ENCODE measurements at regions not wholly inside any gene's neighbourhood (a gene's known extent, or its start where the extent isn't known, plus 50 kb on each side); places are given as distances from the start of the nearest gene placed in this dataset.

- TF ChIP-seq, protein P1, sequence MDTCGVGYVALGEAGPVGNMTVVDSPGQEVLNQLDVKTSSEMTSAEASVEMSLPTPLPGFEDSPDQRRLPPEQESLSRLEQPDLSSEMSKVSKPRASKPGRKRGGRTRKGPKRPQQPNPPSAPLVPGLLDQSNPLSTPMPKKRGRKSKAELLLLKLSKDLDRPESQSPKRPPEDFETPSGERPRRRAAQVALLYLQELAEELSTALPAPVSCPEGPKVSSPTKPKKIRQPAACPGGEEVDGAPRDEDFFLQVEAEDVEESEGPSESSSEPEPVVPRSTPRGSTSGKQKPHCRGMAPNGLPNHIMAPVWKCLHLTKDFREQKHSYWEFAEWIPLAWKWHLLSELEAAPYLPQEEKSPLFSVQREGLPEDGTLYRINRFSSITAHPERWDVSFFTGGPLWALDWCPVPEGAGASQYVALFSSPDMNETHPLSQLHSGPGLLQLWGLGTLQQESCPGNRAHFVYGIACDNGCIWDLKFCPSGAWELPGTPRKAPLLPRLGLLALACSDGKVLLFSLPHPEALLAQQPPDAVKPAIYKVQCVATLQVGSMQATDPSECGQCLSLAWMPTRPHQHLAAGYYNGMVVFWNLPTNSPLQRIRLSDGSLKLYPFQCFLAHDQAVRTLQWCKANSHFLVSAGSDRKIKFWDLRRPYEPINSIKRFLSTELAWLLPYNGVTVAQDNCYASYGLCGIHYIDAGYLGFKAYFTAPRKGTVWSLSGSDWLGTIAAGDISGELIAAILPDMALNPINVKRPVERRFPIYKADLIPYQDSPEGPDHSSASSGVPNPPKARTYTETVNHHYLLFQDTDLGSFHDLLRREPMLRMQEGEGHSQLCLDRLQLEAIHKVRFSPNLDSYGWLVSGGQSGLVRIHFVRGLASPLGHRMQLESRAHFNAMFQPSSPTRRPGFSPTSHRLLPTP (IDR thresholded peaks at IDR 0.05; ENCODE audit: borderline replicate concordance, extremely low read depth, insufficient read length) = no peak
- TF ChIP-seq PHF8 (IDR thresholded peaks at IDR 0.05; ENCODE audit: borderline replicate concordance, low read length) = no peak
Measured at GRCh38 chr20:24765316-24766142, 183.5 kb upstream of the CST7 start (continued).

GRCh38 chr20:24766143-24766527 is 182.9 kb upstream of the CST7 start:
- 0% methylated on average over 2 of the region's 2 CpGs for WGBS (ENCODE audit: insufficient coverage, low coverage, missing lambda C conversion rate)
- ChIA-PET POLR2A (interaction anchor here (0.6 kb wide), 1 partner anchor 369 kb away, joined by 5 read pairs; no protein-coding TSS in a partner anchor), CTCF (ENCODE audit: low intra/inter-chr PET ratio) (no interaction called here)
- no peak for TF ChIP-seq PRPF4 (IDR thresholded peaks at IDR 0.05; ENCODE audit: insufficient read depth, low read depth, low read length, poor library complexity, severe bottlenecking)
- H3K4me3 ChIP-seq = no peak overlapping the region
- in situ Hi-C loops (cut with MboI) (no loop called here), intact Hi-C loops (cut with micrococcal nuclease) (no loop called here)
- ATAC-seq = no peak
- no peak for DNase-seq (ENCODE audit: extremely low read depth in 1 of 4, low spot score in 3 of 4)
- no peaks in the 10 kb centered on the region for H4K20me1 ChIP-seq (replicated peaks; ENCODE audit: control insufficient read depth, insufficient read depth, low read length)
- H3K4me2 ChIP-seq (ENCODE audit: insufficient read depth, low read length) = no peak overlapping the region
- no peaks in the 10 kb centered on the region for H3K36me3 ChIP-seq (ENCODE audit: control insufficient read depth, insufficient read depth, low read length)
- H3K9me1 ChIP-seq (ENCODE audit: control insufficient read depth, insufficient read depth, low read length) = no peaks in the 10 kb centered on the region
- no peak for FAIRE-seq
- no peak overlapping the region for H3K9ac ChIP-seq (ENCODE audit: insufficient read depth in 1 of 2, low read depth in 2 of 2, low read length in 2 of 2)
- H3K4me1 ChIP-seq (replicated peaks in 1 of 2; ENCODE audit: control insufficient read depth in 2 of 2, insufficient read depth in 2 of 2, low read length in 2 of 2) = no peaks in the 10 kb centered on the region
- no TSS peak for BruUV-seq (replicated peaks)
- no peak overlapping the region for H2AFZ ChIP-seq (ENCODE audit: low read depth, low read length)
- H3K79me2 ChIP-seq (ENCODE audit: control insufficient read depth, insufficient read depth, low read length) = no peaks in the 10 kb centered on the region
- H3K27ac ChIP-seq (ENCODE audit: extremely low read depth, low read depth, low read length) = no peak overlapping the region
- H3K27me3 ChIP-seq (ENCODE audit: control insufficient read depth in 2 of 2, insufficient read depth in 2 of 2, low read length in 2 of 2) = no peaks in the 10 kb centered on the region; a peak in 1 of 5 replicates
- no peaks in the 10 kb centered on the region for H3K9me3 ChIP-seq (replicated peaks; ENCODE audit: control insufficient read depth, insufficient read depth, low read depth, low read length)
